ENCODE measurements at regions not wholly inside any gene's neighbourhood (a gene's known extent, or its start where the extent isn't known, plus 50 kb on each side); places are given as distances from the start of the nearest gene placed in this dataset.

- TF ChIP-seq CTCF (IDR thresholded peaks at IDR 0.05) = no peak
- no peak for TF ChIP-seq SIN3A (IDR thresholded peaks at IDR 0.05; ENCODE audit: borderline replicate concordance, insufficient read depth, low read depth, low read length)
- no peak for TF ChIP-seq REST (IDR thresholded peaks at IDR 0.05; ENCODE audit: insufficient read depth in 1 of 2, low read depth in 2 of 2, low read length in 1 of 2)
Measured at GRCh38 chr2:215738351-215738750, 275.0 kb downstream of the MREG start.
